Esophagus muscularis mucosa (tissue), 4 donors: ENCODE measurements at regions not wholly inside any gene's neighbourhood (a gene's known extent, or its start where the extent isn't known, plus 50 kb on each side); places are given as distances from the start of the nearest gene placed in this dataset.
"Not testable (repeated sequence)": the region's sequence is repeated elsewhere in the genome, so short reads cannot be mapped to it uniquely, and the experiment has no call there.

ENCODE experiments used
- CTCF ChIP-seq, 3 experiments: fragments of 200-600 bp in 2 of 3; fragments of 450-650 bp in 1 of 3; sonication (generic) in 2 of 3; IDR thresholded peaks; one replicate each; pipeline ENCODE4 v1.5.1; 2017 to 2019; ENCODE audit warnings: antibody characterized with exemption in 3 of 3, mild to moderate bottlenecking in 2 of 3, moderate library complexity in 1 of 3
- EP300 ChIP-seq: sonication (generic); formaldehyde crosslinking; IDR thresholded peaks from one replicate; pipeline ENCODE4 v1.6.1; 2017; ENCODE audit warnings: antibody characterized with exemption
- POLR2A ChIP-seq: fragments of 450-650 bp; IDR thresholded peaks from one replicate; pipeline ENCODE4 v1.6.1; 2017; ENCODE audit warnings: antibody characterized with exemption, moderate library complexity, mild to moderate bottlenecking, low read depth

DNA sequence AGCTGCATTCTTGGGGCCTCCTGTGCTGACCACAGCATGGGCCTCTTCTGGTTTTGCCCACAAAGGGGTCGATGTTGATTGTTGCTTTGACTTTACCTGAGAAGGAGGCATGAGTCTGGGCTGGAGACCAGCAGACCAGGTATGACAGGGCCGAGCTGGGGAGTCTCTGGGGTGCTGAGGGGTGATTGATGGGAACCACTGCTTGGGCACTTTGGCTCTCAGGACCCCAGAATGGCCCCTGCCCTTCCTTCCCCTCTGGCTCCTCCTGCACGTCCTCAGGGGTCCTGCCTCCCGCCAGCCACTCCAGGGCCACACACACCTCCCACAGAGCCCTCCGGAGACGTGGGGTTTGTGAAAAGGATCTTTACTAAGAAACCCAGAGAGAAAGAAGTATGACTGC, 70.0 kb downstream of the TMEM121 start:
- TF ChIP-seq CTCF (IDR thresholded peaks at IDR 0.05); EP300; POLR2A: not testable (repeated sequence)
